ENCODE measurements at regions not wholly inside any gene's neighbourhood (a gene's known extent, or its start where the extent isn't known, plus 50 kb on each side); places are given as distances from the start of the nearest gene placed in this dataset.

DNA sequence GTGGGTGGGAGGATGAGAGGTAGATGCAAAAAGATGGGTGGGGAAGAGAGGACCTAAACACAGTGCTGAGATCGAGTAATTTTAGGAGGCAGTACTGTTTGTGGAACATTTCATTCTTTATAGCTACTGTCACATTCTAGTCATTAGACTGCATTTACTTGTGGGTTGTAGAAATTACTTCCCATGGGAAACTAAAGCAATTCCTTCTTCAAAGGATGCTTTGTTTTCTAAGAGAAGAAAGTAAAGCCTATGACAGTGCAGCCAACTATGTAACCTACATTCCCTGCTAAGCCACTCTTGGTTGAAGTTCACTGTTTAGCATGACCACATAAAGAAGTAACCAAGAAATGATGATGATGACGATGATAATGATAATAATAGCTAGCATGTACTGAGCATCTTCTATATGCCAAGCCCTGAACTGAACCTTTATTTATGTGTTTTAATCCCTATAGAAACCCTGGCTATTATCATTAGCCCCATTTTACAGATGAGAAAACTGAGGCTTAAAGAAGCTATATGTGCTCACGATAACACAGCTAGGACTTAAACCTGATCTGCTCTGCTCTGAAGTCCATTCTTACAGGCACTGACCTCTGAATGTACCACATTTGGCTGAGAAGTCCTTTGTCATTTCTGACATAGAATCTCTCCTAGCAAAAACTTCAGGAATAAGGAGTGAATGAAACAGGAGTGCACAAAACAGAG is 114.5 kb upstream of the KIT start:
- DNase-seq (ENCODE audit: low read depth), result no peak

DNA sequence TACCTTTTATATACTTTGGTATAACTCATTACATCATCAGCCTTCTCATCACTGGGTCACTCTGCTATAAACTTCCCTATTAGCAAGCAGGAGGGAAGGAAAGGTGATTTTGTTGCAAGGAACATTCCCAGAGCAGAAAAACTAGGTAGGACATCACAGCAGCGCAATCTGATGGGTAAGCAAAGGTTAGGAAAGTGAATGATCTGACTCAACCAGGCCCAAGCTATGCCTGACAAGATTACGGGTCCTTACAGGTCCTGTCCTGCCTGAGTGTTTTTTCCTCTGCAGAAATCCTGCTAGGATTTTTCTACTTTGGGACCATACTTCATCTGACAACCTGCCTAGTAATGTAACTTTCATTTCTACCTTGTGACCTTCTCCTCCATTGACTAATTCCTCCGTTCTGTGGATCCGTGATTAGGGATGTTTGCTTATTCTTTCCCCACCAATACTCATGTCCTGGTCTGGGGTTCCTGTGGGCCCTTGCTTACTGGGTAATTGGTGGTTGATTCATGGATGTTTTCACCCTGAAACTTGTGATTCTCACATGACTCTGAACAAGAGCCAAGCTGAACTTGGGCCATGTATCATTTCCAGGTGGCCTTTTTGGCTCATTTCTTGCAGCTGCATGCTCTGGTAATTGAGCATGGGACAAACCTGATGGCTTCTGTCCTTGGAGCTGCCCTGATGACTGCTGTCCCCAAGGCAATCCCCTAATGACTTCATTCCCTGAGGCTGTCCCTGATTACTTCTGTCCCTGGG is 111.9 kb upstream of the KIT start:
- DNase-seq (ENCODE audit: low read depth), result no peak

- no peak for DNase-seq (ENCODE audit: low read depth)
These were observed 110.3 kb upstream of the KIT start for GRCh38 chr4:54547299-54548097.

GRCh38 chr4:54548098-54548620 is 109.6 kb upstream of the KIT start:
- no peak for DNase-seq (ENCODE audit: low read depth)

GRCh38 chr4:54548831-54549460 is 108.8 kb upstream of the KIT start:
- DNase-seq (ENCODE audit: low read depth), result no peak

DNA sequence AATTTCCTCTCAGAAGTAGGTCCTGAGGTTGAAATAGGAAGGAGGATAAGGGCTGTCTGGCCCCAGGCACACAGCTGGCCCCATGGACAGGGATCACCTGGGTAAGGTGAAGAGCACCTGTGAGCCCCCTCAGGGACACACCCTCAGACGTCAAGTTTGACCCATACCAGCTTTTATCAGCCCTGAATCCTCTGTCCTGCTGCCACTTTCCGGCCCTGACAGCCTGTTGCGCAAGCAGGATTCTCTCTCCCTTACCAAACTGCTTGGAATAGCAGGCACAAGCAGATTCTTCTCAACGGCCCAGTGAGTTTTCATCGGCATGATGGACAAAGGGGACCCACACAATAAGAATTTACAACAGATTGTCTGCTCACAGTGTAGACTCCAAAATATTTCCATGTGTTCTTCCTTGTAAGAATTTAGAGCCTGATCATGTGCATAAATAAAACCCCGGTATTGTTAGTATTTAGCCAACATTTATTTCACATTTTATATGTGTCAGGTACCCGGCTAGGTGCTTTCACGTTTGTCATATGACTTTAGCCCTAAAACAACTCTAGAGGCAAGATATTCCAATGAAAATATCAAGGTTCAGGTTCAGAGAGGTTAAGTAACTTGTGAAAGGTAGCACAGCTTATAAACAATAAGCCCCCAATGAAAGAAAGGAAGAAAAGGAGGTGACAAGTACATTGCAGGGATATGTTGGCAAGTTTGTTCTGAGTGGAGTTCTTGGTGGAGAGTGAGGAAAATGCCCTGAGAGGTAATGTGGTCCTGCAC is 107.2 kb upstream of the KIT start:
- DNase-seq (ENCODE audit: low read depth), result no peak

DNA sequence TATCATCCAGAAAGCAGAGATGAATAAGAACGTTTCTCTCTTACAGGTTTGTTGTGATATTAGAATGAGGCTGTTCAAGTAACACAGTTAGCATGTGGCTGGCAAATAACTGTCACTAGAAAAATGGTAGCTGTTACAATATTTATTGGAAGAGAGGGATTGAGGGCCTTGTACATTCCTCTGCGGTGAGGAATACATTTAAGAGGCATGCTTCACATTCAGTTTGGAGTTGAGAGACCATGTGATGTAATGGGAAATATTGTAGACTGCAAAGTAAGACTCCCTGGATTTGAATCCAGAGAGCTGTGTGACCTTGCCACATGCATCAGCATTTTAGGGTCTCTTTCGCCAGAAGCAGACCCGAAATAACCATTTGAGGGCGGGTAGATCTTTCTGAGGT is 104.8 kb upstream of the KIT start:
- no peak for DNase-seq (ENCODE audit: low read depth)

GRCh38 chr4:54554339-54554990 is 103.3 kb upstream of the KIT start:
- DNase-seq (ENCODE audit: low read depth), result no peak

DNA sequence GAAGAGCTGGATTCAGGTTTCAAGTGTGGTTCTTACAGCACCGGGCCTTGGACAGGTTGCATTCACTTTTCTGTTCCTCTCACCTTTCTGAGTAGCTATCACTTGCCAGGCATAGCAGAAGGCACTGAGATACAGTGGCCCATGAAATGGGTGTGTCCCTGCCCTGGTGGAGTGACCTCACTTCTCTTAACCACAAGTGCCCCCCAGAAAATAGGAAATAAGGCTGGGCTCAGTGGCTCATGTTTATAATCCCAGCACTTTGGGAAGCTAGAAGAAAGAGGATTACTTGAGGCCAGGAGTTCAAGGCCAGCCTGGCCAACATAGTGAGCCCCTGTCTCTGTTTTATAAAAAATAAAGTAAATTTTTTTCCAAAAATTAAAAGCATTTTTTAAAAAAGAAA is 101.7 kb upstream of the KIT start:
- no peak for DNase-seq (ENCODE audit: low read depth)

DNA sequence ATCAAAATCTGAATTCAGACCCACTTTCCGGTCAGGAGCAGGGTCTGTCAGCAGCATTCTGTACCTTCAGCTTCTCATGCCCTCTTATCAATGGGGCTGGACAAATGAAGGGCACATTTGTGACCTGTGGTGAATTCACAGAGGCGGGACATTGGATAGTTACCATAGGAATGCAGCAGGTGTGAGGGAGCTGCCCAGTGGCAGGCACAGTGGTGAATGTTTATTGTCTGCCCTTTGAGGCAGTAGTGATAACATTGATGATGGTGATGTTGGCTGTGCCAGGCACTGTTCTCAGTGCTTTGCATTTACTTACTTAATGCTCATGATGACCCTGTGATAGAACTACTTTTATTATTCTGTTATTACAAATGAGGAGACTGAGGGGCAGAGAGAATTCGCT is 101.2 kb upstream of the KIT start:
- DNase-seq (ENCODE audit: low read depth), result no peak

DNA sequence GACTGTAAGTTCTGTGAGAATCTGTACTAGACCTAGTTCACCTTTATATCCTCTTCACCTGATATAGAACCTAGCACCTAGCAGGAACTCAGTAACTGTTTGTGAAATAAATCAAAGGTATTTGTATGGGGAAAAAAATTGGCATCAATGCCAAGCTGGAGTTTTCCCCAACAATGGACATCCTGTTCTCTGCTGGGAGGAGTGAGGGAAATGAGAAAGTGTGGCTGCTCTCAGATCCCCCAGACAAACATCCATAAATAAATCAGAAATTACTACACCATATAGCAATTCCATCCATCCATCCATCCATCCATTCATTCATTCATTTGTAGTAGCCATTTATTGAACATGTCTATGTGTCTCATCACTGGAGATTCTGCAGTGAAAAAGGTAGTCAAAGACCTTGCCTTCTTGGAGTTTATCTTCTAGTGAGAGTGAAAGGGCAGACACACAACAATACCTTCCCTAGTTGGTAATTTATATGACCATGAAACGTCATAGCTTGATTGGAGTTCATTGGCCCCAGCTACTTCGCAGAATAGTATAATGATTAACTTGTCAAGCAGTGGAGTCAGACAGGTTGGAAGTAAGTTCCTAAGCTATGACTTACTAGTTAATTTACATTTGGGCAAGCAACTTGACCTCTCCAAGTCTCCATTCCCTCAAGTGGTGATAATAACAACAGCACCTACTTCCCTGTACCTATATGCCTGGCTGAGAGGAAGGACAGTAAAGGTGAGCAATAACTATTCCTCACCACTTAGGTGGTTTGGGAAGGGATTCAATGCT is 98.7 kb upstream of the KIT start:
- no peak for DNase-seq (ENCODE audit: low read depth)

GRCh38 chr4:54560513-54560912 is 97.2 kb upstream of the KIT start:
- no peak for DNase-seq (ENCODE audit: low read depth)

DNA sequence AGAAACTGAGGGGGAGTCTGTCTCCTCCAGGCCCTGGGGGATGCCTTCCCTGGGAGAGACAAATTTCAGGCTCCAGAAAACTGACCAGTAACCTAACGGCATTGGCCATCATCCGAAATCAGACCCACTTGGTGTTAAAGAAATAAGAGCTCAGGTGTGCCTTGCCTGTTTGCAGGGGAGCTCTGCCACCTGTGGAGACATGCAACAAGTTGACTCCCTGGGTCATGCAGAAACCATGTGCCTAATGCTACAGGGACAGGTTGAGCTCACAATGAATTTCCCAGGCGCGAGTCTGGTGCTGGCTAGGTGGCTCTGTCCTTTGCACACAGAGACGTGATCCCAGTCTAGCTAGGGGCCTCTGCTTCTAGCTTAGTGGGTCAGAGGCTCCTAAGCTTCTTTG is 95.8 kb upstream of the KIT start:
- no peak for DNase-seq (ENCODE audit: low read depth)

DNA sequence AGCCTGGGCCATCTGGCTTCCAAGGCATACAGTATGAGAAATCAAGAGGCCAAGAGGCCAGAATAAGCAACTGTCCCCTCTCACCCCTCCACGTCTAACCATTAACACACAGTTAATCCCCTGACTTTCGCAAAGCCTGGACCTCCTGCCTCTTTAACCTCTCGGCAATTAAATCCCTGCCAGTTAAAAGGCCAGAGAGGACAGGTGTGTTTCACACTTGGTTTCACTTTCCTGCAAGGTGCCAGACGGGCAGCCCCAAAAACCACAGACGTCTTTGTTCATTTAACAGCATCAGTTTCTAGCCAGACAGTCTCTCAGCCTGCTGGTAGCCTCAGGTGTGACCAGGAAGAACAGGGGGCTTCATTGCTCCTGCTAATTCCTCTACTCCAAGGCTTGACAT is 91.1 kb upstream of the KIT start:
- no peak for DNase-seq (ENCODE audit: low read depth)

GRCh38 chr4:54567327-54567726 is 90.4 kb upstream of the KIT start:
- no peak for DNase-seq (ENCODE audit: low read depth)

- no peak for DNase-seq (ENCODE audit: low read depth)
These were observed 89.6 kb upstream of the KIT start for GRCh38 chr4:54568184-54568583.

- DNase-seq (ENCODE audit: low read depth), result no peak
These were observed 86.9 kb upstream of the KIT start for GRCh38 chr4:54570822-54571221.

DNA sequence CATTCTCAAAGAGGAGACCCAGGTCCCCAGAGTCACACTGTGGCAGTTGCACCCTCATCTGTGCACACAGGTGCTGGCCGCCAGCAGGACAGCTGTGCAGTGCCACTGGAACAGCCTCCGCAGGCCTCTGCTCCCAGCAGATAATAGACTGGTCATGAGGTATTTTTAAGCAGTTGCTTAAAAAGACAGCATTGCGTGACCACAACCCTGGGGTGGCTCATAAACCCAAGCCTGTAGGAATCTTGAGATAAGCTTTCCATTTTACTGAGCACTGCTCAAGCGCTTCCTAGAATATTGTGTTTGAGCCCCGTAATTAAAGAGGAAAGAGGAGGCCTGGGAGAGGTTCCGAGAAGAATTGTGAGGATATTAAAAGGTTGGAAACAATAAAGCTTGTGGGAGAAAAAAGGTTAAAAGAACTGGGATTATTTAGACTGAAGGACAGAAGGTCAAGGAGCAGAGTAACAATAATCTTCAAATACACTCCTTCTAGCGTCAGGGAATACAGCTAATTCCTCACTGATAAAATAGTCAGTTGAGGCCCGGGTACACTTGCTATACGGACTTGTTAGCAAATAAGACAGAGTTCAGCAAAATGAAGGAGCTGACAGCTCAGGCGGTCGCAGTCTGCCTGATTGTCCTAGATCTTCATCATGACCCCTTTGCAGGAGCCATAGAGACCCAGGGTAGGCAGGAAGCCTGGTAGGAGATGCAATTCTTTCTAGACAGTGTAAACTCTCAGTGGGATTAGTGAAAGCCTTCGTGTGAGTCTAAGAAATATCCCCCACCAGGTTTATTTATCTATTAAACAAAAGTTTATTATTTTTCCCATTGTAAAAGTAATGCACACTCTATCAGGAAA is 86.2 kb upstream of the KIT start:
- DNase-seq (ENCODE audit: low read depth), result no peak

GRCh38 chr4:54572152-54572542 is 85.6 kb upstream of the KIT start:
- no peak for DNase-seq (ENCODE audit: low read depth)
